Right lobe of liver (tissue), 4 donors: ENCODE measurements at regions not wholly inside any gene's neighbourhood (a gene's known extent, or its start where the extent isn't known, plus 50 kb on each side); places are given as distances from the start of the nearest gene placed in this dataset.
"Not testable (repeated sequence)": the region's sequence is repeated elsewhere in the genome, so short reads cannot be mapped to it uniquely, and the experiment has no call there.

Source experiments
- CTCF ChIP-seq, 4 donors: fragments of 200-600 bp in 3 of 4; fragments of 450-650 bp in 1 of 4; IDR thresholded peaks; one replicate each; pipeline versions ENCODE4 v1.5.1 to v1.8.0; 2016 to 2022; ENCODE audit warnings: antibody characterized with exemption in 4 of 4, mild to moderate bottlenecking in 2 of 4
- POLR2A ChIP-seq: fragments of 450-650 bp; IDR thresholded peaks from one replicate; pipeline ENCODE4 v1.6.1; 2017; ENCODE audit warnings: antibody characterized with exemption, mild to moderate bottlenecking
- donor health status: DM: no; HTN: no; CAD: no.
- donor health status: DM: no; HTN: no; CAD: no.
- donor health status: DM: no; HTN: yes; CAD: no.

GRCh38 chr9:42443414-42443813 lies 260.0 kb downstream of the SPATA31A6 start:
- not testable (repeated sequence) for TF ChIP-seq POLR2A; CTCF (IDR thresholded peaks at IDR 0.05)
